ENCODE measurements at regions not wholly inside any gene's neighbourhood (a gene's known extent, or its start where the extent isn't known, plus 50 kb on each side); places are given as distances from the start of the nearest gene placed in this dataset.
"Not testable (repeated sequence)": the region's sequence is repeated elsewhere in the genome, so short reads cannot be mapped to it uniquely, and the experiment has no call there.

- no peak for DNase-seq (ENCODE audit: low spot score)
These were observed 426.7 kb upstream of the ARX start for GRCh38 chrX:25442499-25442898.

- DNase-seq (ENCODE audit: low spot score): no peak
These were observed 417.5 kb upstream of the ARX start for GRCh38 chrX:25433307-25433706.

GRCh38 chrX:25432396-25432795, 416.6 kb upstream of the ARX start:
- no peak for DNase-seq (ENCODE audit: low spot score)

GRCh38 chrX:25427873-25428555, 412.2 kb upstream of the ARX start:
- DNase-seq (ENCODE audit: low spot score): peak; percentile 7

- DNase-seq (ENCODE audit: low spot score): not testable (repeated sequence)
These were observed 388.4 kb upstream of the ARX start for GRCh38 chrX:25404163-25404562.

- no peak for DNase-seq (ENCODE audit: low spot score)
These were observed 373.5 kb upstream of the ARX start for GRCh38 chrX:25389266-25389665.

- no peak for DNase-seq (ENCODE audit: low spot score)
These were observed 367.4 kb upstream of the ARX start for GRCh38 chrX:25383196-25383595.

- DNase-seq (ENCODE audit: low spot score): no peak
These were observed 340.7 kb upstream of the ARX start for GRCh38 chrX:25356456-25356855.

- no peak for DNase-seq (ENCODE audit: low spot score)
These were observed 328.6 kb upstream of the ARX start for GRCh38 chrX:25344161-25344936.

GRCh38 chrX:25343060-25343459, 327.3 kb upstream of the ARX start:
- DNase-seq (ENCODE audit: low spot score): peak; percentile 14

GRCh38 chrX:25337841-25338240, 322.1 kb upstream of the ARX start:
- no peak for DNase-seq (ENCODE audit: low spot score)

- DNase-seq (ENCODE audit: low spot score): no peak
These were observed 285.2 kb upstream of the ARX start for GRCh38 chrX:25300994-25301393.

GRCh38 chrX:25296850-25297249, 281.1 kb upstream of the ARX start:
- no peak for DNase-seq (ENCODE audit: low spot score)

GRCh38 chrX:25295466-25295865, 279.7 kb upstream of the ARX start:
- DNase-seq (ENCODE audit: low spot score): no peak

- DNase-seq (ENCODE audit: low spot score): no peak
These were observed 274.4 kb upstream of the ARX start for GRCh38 chrX:25290132-25290531.

GRCh38 chrX:25288676-25289075, 272.9 kb upstream of the ARX start:
- no peak for DNase-seq (ENCODE audit: low spot score)

- DNase-seq (ENCODE audit: low spot score): no peak
These were observed 271.8 kb upstream of the ARX start for GRCh38 chrX:25287521-25287920.

- no peak for DNase-seq (ENCODE audit: low spot score)
These were observed 269.8 kb upstream of the ARX start for GRCh38 chrX:25285598-25285997.

- DNase-seq (ENCODE audit: low spot score): no peak
These were observed 263.7 kb upstream of the ARX start for GRCh38 chrX:25279510-25279909.

GRCh38 chrX:25278341-25278740, 262.6 kb upstream of the ARX start:
- DNase-seq (ENCODE audit: low spot score): no peak

GRCh38 chrX:25277574-25277973, 261.8 kb upstream of the ARX start:
- DNase-seq (ENCODE audit: low spot score): no peak

GRCh38 chrX:25275159-25275558, 259.4 kb upstream of the ARX start:
- no peak for DNase-seq (ENCODE audit: low spot score)

GRCh38 chrX:25241461-25241860, 225.7 kb upstream of the ARX start:
- no peak for DNase-seq (ENCODE audit: low spot score)

- no peak for DNase-seq (ENCODE audit: low spot score)
These were observed 210.4 kb upstream of the ARX start for GRCh38 chrX:25226151-25226550.

Data from iPS-NIHi11 (cell line).